Body of pancreas (tissue), 4 donors: ENCODE measurements at regions not wholly inside any gene's neighbourhood (a gene's known extent, or its start where the extent isn't known, plus 50 kb on each side); places are given as distances from the start of the nearest gene placed in this dataset.

ENCODE experiments used
- ATAC-seq: fragments of 150-250 bp; one replicate; pipeline ENCODE4 v1.9.1; 2016
- DNase-seq, 4 donors: peaks; one replicate each; pipeline ENCODE4 v3.0.0-alpha.2; 2019
- H3K27ac ChIP-seq, 4 donors: fragments of 200-600 bp; sonication (generic); 1 replicate in 3 of 4; 2 replicates in 1 of 4; pipeline versions ENCODE4 v1.5.1 to v1.6.1; 2016 to 2019; ENCODE audit warnings: mild to moderate bottlenecking in 1 of 4, mixed read lengths in 1 of 4, moderate library complexity in 1 of 4
- H3K27me3 ChIP-seq, 2 donors: fragments of 200-600 bp; sonication (generic); one replicate each; pipeline ENCODE4 v1.6.0; 2016; ENCODE audit warnings: mild to moderate bottlenecking in 1 of 2
- H3K36me3 ChIP-seq, 2 donors: fragments of 200-600 bp; sonication (generic); replicated peaks in 1 of 2; 2 replicates each; pipeline ENCODE4 v1.5.1; 2016; ENCODE audit warnings: low read depth in 2 of 2; ENCODE audit not compliant: insufficient read depth in 1 of 2
- H3K4me1 ChIP-seq: fragments of 200-600 bp; sonication (generic); one replicate; pipeline ENCODE4 v1.6.0; 2016
- H3K4me3 ChIP-seq, 2 donors: fragments of 200-600 bp; sonication (generic); 1 replicate in 1 of 2; 2 replicates in 1 of 2; pipeline ENCODE4 v1.5.1; 2016 to 2019
- H3K9me3 ChIP-seq, 3 donors: fragments of 200-600 bp; sonication (generic); 1 replicate in 2 of 3; 2 replicates in 1 of 3; pipeline ENCODE4 v1.5.1; 2016
- CTCF ChIP-seq, 7 experiments: fragments of 450-650 bp in 4 of 7; fragments of 200-600 bp in 3 of 7; sonication (generic) in 3 of 7; IDR thresholded peaks; one replicate each; pipeline ENCODE4 v1.5.1; 2016 to 2019; ENCODE audit warnings: antibody characterized with exemption in 7 of 7
- POLR2A ChIP-seq, 3 donors: fragments of 450-650 bp; IDR thresholded peaks; one replicate each; pipeline ENCODE4 v1.6.1; 2016; ENCODE audit warnings: antibody characterized with exemption in 3 of 3, mild to moderate bottlenecking in 2 of 3
- WGBS, 2 donors: methylation state at CpG; one replicate each; pipeline ENCODE4 v1.1.5; 2017; 5-methylcytosine and 5-hydroxymethylcytosine counted together
- intact Hi-C: fragments of 100-400 bp; cut with DNase I; formaldehyde crosslinking; loops from one replicate; pipeline ENCODE4 v1.15.1; 2023

GRCh38 chr7:149570784-149571183, 73.2 kb upstream of the ZNF746 start:
- DNase-seq: no peak
- intact Hi-C loops: loop anchor here (10.0 kb wide), 1 partner anchor 1936 kb away; no protein-coding TSS in a partner anchor
- ATAC-seq: no peak
- Histone ChIP-seq H3K4me1 (no peaks in the 10 kb centered on the region), H3K27ac (no peak overlapping the region), H3K36me3 (no peaks in the 10 kb centered on the region), H3K9me3 (peaks cover 0 to 7% (median 0%) of the 10 kb centered on the region in 3 donors), H3K27me3 (no peaks in the 10 kb centered on the region), H3K4me3 (no peak overlapping the region)
- TF ChIP-seq CTCF (IDR thresholded peaks at IDR 0.05) (no peak), POLR2A (IDR thresholded peaks at IDR 0.05) (no peak)
- 92 to 95% methylated on average over 11 of the region's 11 CpGs for WGBS, 2 donors

- Histone ChIP-seq H3K4me3 (no peak overlapping the region), H3K36me3 (no peaks in the 10 kb centered on the region), H3K27ac (no peak overlapping the region), H3K27me3 (no peaks in the 10 kb centered on the region), H3K4me1 (peaks cover 3% of the 10 kb centered on the region), H3K9me3 (peaks cover 0 to 7% (median 0%) of the 10 kb centered on the region in 3 donors)
- DNase-seq (no peak), ATAC-seq (no peak)
- no peak for TF ChIP-seq POLR2A (IDR thresholded peaks at IDR 0.05)
- TF ChIP-seq CTCF (IDR thresholded peaks at IDR 0.05): no peak
- intact Hi-C loops: loop anchor here (10.0 kb wide), 1 partner anchor 1935 kb away; no protein-coding TSS in a partner anchor
- WGBS, 2 donors: 95 to 98% methylated on average over 12 of the region's 12 CpGs
Observed at GRCh38 chr7:149569726-149570422, 72.3 kb upstream of the ZNF746 start.

- no peak overlapping the region for H3K4me3 ChIP-seq
- no peaks in the 10 kb centered on the region for H3K36me3 ChIP-seq
- 94 to 99% methylated on average over 6 of the region's 6 CpGs for WGBS, 2 donors
- H3K27ac ChIP-seq: no peak overlapping the region
- H3K27me3 ChIP-seq: no peaks in the 10 kb centered on the region
- intact Hi-C loops: no loop called here
- no peak for TF ChIP-seq CTCF (IDR thresholded peaks at IDR 0.05)
- no peak for TF ChIP-seq POLR2A (IDR thresholded peaks at IDR 0.05)
- H3K9me3 ChIP-seq: peaks cover 0 to 5% (median 0%) of the 10 kb centered on the region in 3 donors
- ATAC-seq (no peak), DNase-seq (no peak)
- H3K4me1 ChIP-seq: peaks cover 10% of the 10 kb centered on the region
Observed at GRCh38 chr7:149569025-149569725, 71.6 kb upstream of the ZNF746 start.

GRCh38 chr7:149568218-149568617, 70.6 kb upstream of the ZNF746 start:
- Histone ChIP-seq H3K4me1 (peaks cover 10% of the 10 kb centered on the region), H3K27ac (no peak overlapping the region), H3K27me3 (no peaks in the 10 kb centered on the region), H3K36me3 (no peaks in the 10 kb centered on the region), H3K4me3 (no peak overlapping the region), H3K9me3 (no peaks in the 10 kb centered on the region)
- intact Hi-C loops: no loop called here
- no peak for ATAC-seq
- no peak for DNase-seq
- WGBS, 2 donors: 96% methylated on average over 4 to 5 of the region's 5 CpGs
- TF ChIP-seq CTCF (IDR thresholded peaks at IDR 0.05) (no peak), POLR2A (IDR thresholded peaks at IDR 0.05) (no peak)
